Suppressor macrophage (primary cell): ENCODE measurements at regions not wholly inside any gene's neighbourhood (a gene's known extent, or its start where the extent isn't known, plus 50 kb on each side); places are given as distances from the start of the nearest gene placed in this dataset.
"Not testable (repeated sequence)": the region's sequence is repeated elsewhere in the genome, so short reads cannot be mapped to it uniquely, and the experiment has no call there.

Source experiments
- DNase-seq, 4 experiments: peaks; one replicate each; pipeline ENCODE4 v3.0.0-alpha.2; 2020 to 2022

GRCh38 chr6:33507261-33507660 lies 52.9 kb downstream of the ZBTB9 start:
- DNase-seq, result no peak

- DNase-seq, result peak; percentile 56 to 76 (median 74)
Measured at GRCh38 chr6:33508935-33509926, 54.9 kb downstream of the ZBTB9 start.

- no peak for DNase-seq
Measured at GRCh38 chr6:33513213-33513612, 58.8 kb downstream of the ZBTB9 start.

GRCh38 chr6:33516726-33517125 lies 62.4 kb downstream of the ZBTB9 start:
- no peak for DNase-seq

- not testable (repeated sequence) for DNase-seq
Measured at GRCh38 chr6:33520636-33521488, 59.2 kb downstream of the BAK1 start.

GRCh38 chr6:33521489-33522091 lies 58.5 kb downstream of the BAK1 start:
- DNase-seq, result no peak
